CD8-positive, alpha-beta memory T cell (primary cell): ENCODE measurements at regions not wholly inside any gene's neighbourhood (a gene's known extent, or its start where the extent isn't known, plus 50 kb on each side); places are given as distances from the start of the nearest gene placed in this dataset.

Source experiments
- CTCF ChIA-PET: fragments of 350-600 bp; sonication (Branson Sonifier 250); formaldehyde crosslinking; loops from one replicate; lab custom pipeline; 2021; ENCODE audit warnings: antibody characterized with exemption; lab: Charles Lee
- POLR2A ChIA-PET: fragments of 350-600 bp; sonication (Branson Sonifier 250); formaldehyde crosslinking; loops from one replicate; lab custom pipeline; 2021; ENCODE audit warnings: antibody characterized with exemption; lab: Charles Lee
- DNase-seq, 5 donors: peaks; one replicate each; pipeline versions ENCODE4 v3.0.0 to v3.0.0-alpha.2; 2020 to 2022; ENCODE audit warnings: mixed read lengths in 1 of 5
- H3K27ac ChIP-seq: one replicate; pipeline ENCODE4 v1.7.0; 2013; ENCODE audit warnings: low read depth, mild to moderate bottlenecking, low read length, moderate library complexity
- H3K27me3 ChIP-seq: 2 replicates; pipeline ENCODE4 v1.7.0; 2013; ENCODE audit warnings: low read length, mild to moderate bottlenecking; ENCODE audit not compliant: insufficient read depth, poor library complexity, severe bottlenecking
- H3K36me3 ChIP-seq: 2 replicates; pipeline ENCODE4 v1.7.0; 2013; ENCODE audit warnings: mild to moderate bottlenecking, low read length, moderate library complexity; ENCODE audit not compliant: insufficient read depth
- H3K4me1 ChIP-seq: 2 replicates; pipeline ENCODE4 v1.7.0; 2013; ENCODE audit warnings: mild to moderate bottlenecking, low read length, moderate library complexity; ENCODE audit not compliant: insufficient read depth
- H3K4me3 ChIP-seq: 2 replicates; pipeline ENCODE4 v1.7.0; 2013; ENCODE audit warnings: mild to moderate bottlenecking, low read length
- H3K9me3 ChIP-seq: 2 replicates; pipeline ENCODE4 v1.7.0; 2013; ENCODE audit warnings: mild to moderate bottlenecking, low read length
- H3K27ac Mint-ChIP-seq, 8 donors: one replicate each; pipeline ENCODE4 v1.8.0; 2020 to 2021; ENCODE audit warnings: mixed read lengths in 8 of 8, mild to moderate bottlenecking in 6 of 8, inconsistent platforms in 3 of 8, moderate library complexity in 3 of 8
- H3K27me3 Mint-ChIP-seq, 2 donors: one replicate each; pipeline ENCODE4 v1.8.0; 2020 to 2021; ENCODE audit warnings: mixed read lengths in 2 of 2, mild to moderate bottlenecking in 1 of 2, moderate library complexity in 1 of 2
- H3K36me3 Mint-ChIP-seq, 3 donors: one replicate each; pipeline ENCODE4 v1.8.0; 2020 to 2021; ENCODE audit warnings: mixed read lengths in 3 of 3, inconsistent platforms in 1 of 3, mild to moderate bottlenecking in 1 of 3
- H3K4me1 Mint-ChIP-seq, 3 donors: one replicate each; pipeline ENCODE4 v1.8.0; 2020 to 2021; ENCODE audit warnings: mixed read lengths in 3 of 3, inconsistent platforms in 1 of 3, mild to moderate bottlenecking in 1 of 3
- H3K4me3 Mint-ChIP-seq, 7 donors: one replicate each; pipeline ENCODE4 v1.8.0; 2020 to 2021; ENCODE audit warnings: mixed read lengths in 7 of 7, mild to moderate bottlenecking in 6 of 7, moderate library complexity in 4 of 7, inconsistent platforms in 2 of 7
- H3K9me3 Mint-ChIP-seq, 5 donors: one replicate each; pipeline ENCODE4 v1.8.0; 2020 to 2022; ENCODE audit warnings: mixed read lengths in 5 of 5, mild to moderate bottlenecking in 3 of 5, moderate library complexity in 2 of 5, inconsistent platforms in 1 of 5

GRCh38 chr9:86511614-86512360, 157.6 kb upstream of the TUT7 start:
- no peak for DNase-seq
- no peaks in the 10 kb centered on the region for H3K27me3 ChIP-seq
- ChIA-PET POLR2A (no interaction called here), CTCF (no interaction called here)
- peaks cover 2 to 6% of the 10 kb centered on the region in 2 donors for H3K27me3 Mint-ChIP-seq
- H3K9me3 ChIP-seq = no peaks in the 10 kb centered on the region
- no peak overlapping the region for H3K4me3 ChIP-seq
- H3K4me1 ChIP-seq = no peaks in the 10 kb centered on the region
- no peaks in the 10 kb centered on the region for H3K4me1 Mint-ChIP-seq
- no peaks in the 10 kb centered on the region for H3K36me3 ChIP-seq
- H3K36me3 Mint-ChIP-seq = no peaks in the 10 kb centered on the region
- H3K27ac ChIP-seq = no peak overlapping the region
- no peak overlapping the region for H3K4me3 Mint-ChIP-seq
- H3K27ac Mint-ChIP-seq = no peak overlapping the region
- no peaks in the 10 kb centered on the region for H3K9me3 Mint-ChIP-seq

GRCh38 chr9:86508208-86508903, 154.1 kb upstream of the TUT7 start:
- H3K4me1 ChIP-seq = no peaks in the 10 kb centered on the region
- Mint-ChIP-seq H3K9me3 (no peaks in the 10 kb centered on the region), H3K27ac (no peak overlapping the region)

DNA sequence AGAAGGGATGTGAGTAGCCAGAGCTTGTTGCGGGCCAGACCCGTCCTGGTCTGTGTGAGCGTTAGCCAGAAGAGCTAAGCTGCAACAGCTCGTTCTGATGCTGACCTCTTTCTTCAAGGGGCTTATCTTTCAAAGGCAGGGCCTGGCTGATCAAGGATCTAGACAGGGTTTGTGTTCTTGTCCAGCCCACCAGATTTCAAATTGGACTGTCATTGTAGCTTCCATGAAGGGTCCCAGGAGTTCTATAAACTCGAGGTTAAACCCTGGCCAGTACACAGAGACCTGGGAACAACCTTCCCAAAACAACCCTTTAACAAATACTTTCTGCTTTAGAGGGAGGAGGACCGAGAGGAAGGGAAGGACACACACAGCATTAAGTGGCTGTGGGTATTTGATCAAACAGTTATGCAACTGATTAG, 153.0 kb upstream of the TUT7 start:
- peaks cover 6% of the 10 kb centered on the region for H3K27me3 ChIP-seq
- H3K36me3 ChIP-seq = no peaks in the 10 kb centered on the region
- ChIA-PET POLR2A (no interaction called here), CTCF (interaction anchor here (1.5 kb wide), 1 partner anchor 19 kb away, joined by 4 read pairs; no protein-coding TSS in a partner anchor)
- no peak overlapping the region for H3K27ac ChIP-seq
- no peak for DNase-seq
- H3K4me3 ChIP-seq = no peak overlapping the region
- Mint-ChIP-seq H3K27me3 (peaks cover 11 to 39% of the 10 kb centered on the region in 2 donors), H3K27ac (no peak overlapping the region), H3K4me1 (no peaks in the 10 kb centered on the region), H3K4me3 (no peak overlapping the region), H3K9me3 (no peaks in the 10 kb centered on the region), H3K36me3 (no peaks in the 10 kb centered on the region)
- H3K9me3 ChIP-seq = no peaks in the 10 kb centered on the region
- no peaks in the 10 kb centered on the region for H3K4me1 ChIP-seq

More at GRCh38 chr9:86508208-86508903, 154.1 kb upstream of the TUT7 start:
- Histone ChIP-seq H3K4me3 (no peak overlapping the region), H3K27ac (no peak overlapping the region), H3K9me3 (no peaks in the 10 kb centered on the region), H3K36me3 (no peaks in the 10 kb centered on the region), H3K27me3 (peaks cover 6% of the 10 kb centered on the region)
- H3K4me3 Mint-ChIP-seq = no peak overlapping the region
- no peak for DNase-seq
- POLR2A ChIA-PET = no interaction called here
- CTCF ChIA-PET = no interaction called here
- no peaks in the 10 kb centered on the region for H3K36me3 Mint-ChIP-seq
- H3K4me1 Mint-ChIP-seq = no peaks in the 10 kb centered on the region
- H3K27me3 Mint-ChIP-seq = peaks cover 8 to 30% of the 10 kb centered on the region in 2 donors

- DNase-seq = no peak
- Mint-ChIP-seq H3K4me3 (no peak overlapping the region), H3K36me3 (no peaks in the 10 kb centered on the region), H3K9me3 (no peaks in the 10 kb centered on the region), H3K27me3 (peaks cover 21 to 54% of the 10 kb centered on the region in 2 donors), H3K27ac (no peak overlapping the region), H3K4me1 (no peaks in the 10 kb centered on the region)
- Histone ChIP-seq H3K27me3 (peaks cover 6% of the 10 kb centered on the region), H3K36me3 (no peaks in the 10 kb centered on the region), H3K4me1 (no peaks in the 10 kb centered on the region), H3K9me3 (no peaks in the 10 kb centered on the region), H3K27ac (no peak overlapping the region), H3K4me3 (no peak overlapping the region)
- ChIA-PET CTCF (no interaction called here), POLR2A (no interaction called here)
Measured at GRCh38 chr9:86503942-86504341, 149.7 kb upstream of the TUT7 start.

DNA sequence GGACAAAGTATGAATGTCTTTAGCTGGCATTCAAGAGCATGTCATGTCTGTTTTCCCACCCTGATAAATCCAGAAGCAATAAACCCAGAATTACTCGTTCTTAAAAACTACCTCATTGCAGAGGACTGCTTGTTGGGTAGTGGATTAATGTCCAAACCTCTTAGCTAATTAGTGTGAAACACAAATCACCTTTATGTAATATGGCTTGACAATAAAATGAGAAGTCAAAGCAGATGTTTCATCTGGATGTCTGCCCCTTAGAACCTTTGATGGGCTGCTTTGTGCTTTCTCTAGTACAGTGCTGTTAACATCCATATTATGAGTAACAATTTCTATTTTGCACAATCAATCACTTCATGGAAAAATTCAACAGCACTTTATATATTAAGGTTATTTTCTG, 149.1 kb upstream of the TUT7 start:
- ChIA-PET POLR2A (no interaction called here), CTCF (no interaction called here)
- peaks cover 21 to 48% of the 10 kb centered on the region in 2 donors for H3K27me3 Mint-ChIP-seq
- H3K4me3 Mint-ChIP-seq = no peak overlapping the region
- H3K4me3 ChIP-seq = no peak overlapping the region
- H3K27me3 ChIP-seq = peaks cover 6% of the 10 kb centered on the region
- no peaks in the 10 kb centered on the region for H3K9me3 Mint-ChIP-seq
- H3K27ac ChIP-seq = no peak overlapping the region
- H3K36me3 Mint-ChIP-seq = no peaks in the 10 kb centered on the region
- no peak overlapping the region for H3K27ac Mint-ChIP-seq
- no peaks in the 10 kb centered on the region for H3K4me1 ChIP-seq
- no peak for DNase-seq
- H3K36me3 ChIP-seq = no peaks in the 10 kb centered on the region
- no peaks in the 10 kb centered on the region for H3K4me1 Mint-ChIP-seq
- H3K9me3 ChIP-seq = no peaks in the 10 kb centered on the region

- no peak overlapping the region for H3K4me3 ChIP-seq
- no peaks in the 10 kb centered on the region for H3K9me3 ChIP-seq
- no peaks in the 10 kb centered on the region for H3K36me3 ChIP-seq
- Mint-ChIP-seq H3K36me3 (no peaks in the 10 kb centered on the region), H3K4me1 (no peaks in the 10 kb centered on the region), H3K4me3 (no peak overlapping the region), H3K27me3 (peaks cover 19 to 55% of the 10 kb centered on the region in 2 donors), H3K27ac (no peak overlapping the region), H3K9me3 (no peaks in the 10 kb centered on the region)
- H3K27ac ChIP-seq = no peak overlapping the region
- H3K4me1 ChIP-seq = no peaks in the 10 kb centered on the region
- no peak for DNase-seq
- ChIA-PET CTCF (no interaction called here), POLR2A (no interaction called here)
- H3K27me3 ChIP-seq = peaks cover 6% of the 10 kb centered on the region
Measured at GRCh38 chr9:86500667-86501435, 146.6 kb upstream of the TUT7 start.

GRCh38 chr9:86500031-86500430, 145.8 kb upstream of the TUT7 start:
- H3K4me1 Mint-ChIP-seq = no peaks in the 10 kb centered on the region
- H3K4me1 ChIP-seq = no peaks in the 10 kb centered on the region
- no peaks in the 10 kb centered on the region for H3K36me3 ChIP-seq
- DNase-seq = no peak
- H3K27me3 ChIP-seq = peaks cover 6% of the 10 kb centered on the region
- no peak overlapping the region for H3K4me3 Mint-ChIP-seq
- no peaks in the 10 kb centered on the region for H3K9me3 Mint-ChIP-seq
- no peak overlapping the region for H3K4me3 ChIP-seq
- H3K27ac ChIP-seq = no peak overlapping the region
- POLR2A ChIA-PET = no interaction called here
- CTCF ChIA-PET = no interaction called here
- H3K9me3 ChIP-seq = no peaks in the 10 kb centered on the region
- peaks cover 14 to 50% of the 10 kb centered on the region in 2 donors for H3K27me3 Mint-ChIP-seq
- no peaks in the 10 kb centered on the region for H3K36me3 Mint-ChIP-seq
- no peak overlapping the region for H3K27ac Mint-ChIP-seq

- ChIA-PET CTCF (interaction anchor here (1.5 kb wide), 1 partner anchor 16 kb away, joined by 3 read pairs; no protein-coding TSS in a partner anchor), POLR2A (no interaction called here)
- no peaks in the 10 kb centered on the region for H3K9me3 Mint-ChIP-seq
- H3K4me3 Mint-ChIP-seq = no peak overlapping the region
- no peak for DNase-seq
- no peaks in the 10 kb centered on the region for H3K4me1 Mint-ChIP-seq
- Histone ChIP-seq H3K36me3 (no peaks in the 10 kb centered on the region), H3K4me3 (no peak overlapping the region), H3K27me3 (no peaks in the 10 kb centered on the region), H3K9me3 (no peaks in the 10 kb centered on the region), H3K27ac (no peak overlapping the region), H3K4me1 (no peaks in the 10 kb centered on the region)
- no peaks in the 10 kb centered on the region for H3K36me3 Mint-ChIP-seq
- peak overlapping the region in 1 of 8 donors; percentile 45 for H3K27ac Mint-ChIP-seq
- peaks cover 3 to 9% of the 10 kb centered on the region in 2 donors for H3K27me3 Mint-ChIP-seq
Measured at GRCh38 chr9:86494644-86495111, 140.5 kb upstream of the TUT7 start.
